H9 (cell line): ENCODE measurements at regions not wholly inside any gene's neighbourhood (a gene's known extent, or its start where the extent isn't known, plus 50 kb on each side); places are given as distances from the start of the nearest gene placed in this dataset.

Experiments
- DNase-seq: peaks from one replicate; pipeline ENCODE4 v3.0.0-alpha.2; 2017
- H2AFZ ChIP-seq: one replicate; pipeline ENCODE4 v1.6.1; 2013; ENCODE audit warnings: mild to moderate bottlenecking, low read length, control low read depth, moderate library complexity
- H2AK5ac ChIP-seq: 2 replicates; pipeline ENCODE4 v1.6.1; 2013; ENCODE audit warnings: low read length, control low read depth, mixed read lengths; ENCODE audit not compliant: insufficient read length
- H2BK120ac ChIP-seq: one replicate; pipeline ENCODE4 v1.6.1; 2013; ENCODE audit warnings: low read depth, mild to moderate bottlenecking, low read length, control low read depth, inconsistent platforms; ENCODE audit not compliant: poor library complexity, severe bottlenecking
- H2BK12ac ChIP-seq: 2 replicates; pipeline ENCODE4 v1.6.1; 2013; ENCODE audit warnings: low read length, control low read depth, mixed read lengths, low read depth; ENCODE audit not compliant: insufficient read length
- H2BK15ac ChIP-seq: 2 replicates; pipeline ENCODE4 v1.6.1; 2013; ENCODE audit warnings: low read depth, low read length, control low read depth
- H2BK20ac ChIP-seq: one replicate; pipeline ENCODE4 v1.6.1; 2013; ENCODE audit warnings: low read depth, mild to moderate bottlenecking, low read length, control low read depth, inconsistent platforms; ENCODE audit not compliant: poor library complexity, severe bottlenecking
- H2BK5ac ChIP-seq: 2 replicates; pipeline ENCODE4 v1.6.1; 2013; ENCODE audit warnings: low read length, control low read depth, mixed read lengths; ENCODE audit not compliant: insufficient read length
- H3K14ac ChIP-seq: 2 replicates; pipeline ENCODE4 v1.6.1; 2013; ENCODE audit warnings: low read length, control low read depth; ENCODE audit not compliant: insufficient read depth
- H3K18ac ChIP-seq: 2 replicates; pipeline ENCODE4 v1.6.1; 2013; ENCODE audit warnings: low read depth, mild to moderate bottlenecking, mixed read lengths, low read length, control low read depth; ENCODE audit not compliant: insufficient read length
- H3K23ac ChIP-seq: 2 replicates; pipeline ENCODE4 v1.6.1; 2013; ENCODE audit warnings: low read length, control low read depth, mixed read lengths, low read depth; ENCODE audit not compliant: insufficient read length
- H3K23me2 ChIP-seq: 2 replicates; pipeline ENCODE4 v1.6.1; 2013; ENCODE audit warnings: low read depth, mild to moderate bottlenecking, mixed read lengths, low read length, control low read depth; ENCODE audit not compliant: insufficient read length, poor library complexity, severe bottlenecking
- H3K27ac ChIP-seq: 2 replicates; pipeline ENCODE4 v1.5.1; 2013; ENCODE audit warnings: low read length, control low read depth, mixed read lengths, low read depth; ENCODE audit not compliant: insufficient read length
- H3K27me3 ChIP-seq: 2 replicates; pipeline ENCODE4 v1.6.1; 2013; ENCODE audit warnings: low read length, control low read depth, inconsistent platforms; ENCODE audit not compliant: insufficient read depth
- H3K4ac ChIP-seq: 2 replicates; pipeline ENCODE4 v1.6.1; 2013; ENCODE audit warnings: low read depth, mild to moderate bottlenecking, control low read depth, inconsistent platforms, low read length, moderate library complexity
- H3K4me1 ChIP-seq: 2 replicates; pipeline ENCODE4 v1.6.1; 2013; ENCODE audit warnings: low read length, control low read depth, inconsistent platforms; ENCODE audit not compliant: insufficient read depth
- H3K4me2 ChIP-seq: 2 replicates; pipeline ENCODE4 v1.6.1; 2013; ENCODE audit warnings: low read length, control low read depth, mixed read lengths; ENCODE audit not compliant: insufficient read length, insufficient read depth
- H3K56ac ChIP-seq: 2 replicates; pipeline ENCODE4 v1.6.1; 2013; ENCODE audit warnings: low read depth, mild to moderate bottlenecking, mixed read lengths, low read length, control low read depth; ENCODE audit not compliant: insufficient read length
- H3K79me1 ChIP-seq: 2 replicates; pipeline ENCODE4 v1.6.1; 2013; ENCODE audit warnings: low read depth, mild to moderate bottlenecking, moderate library complexity, low read length, control low read depth, inconsistent platforms; ENCODE audit not compliant: insufficient read depth, poor library complexity, severe bottlenecking
- H3K79me2 ChIP-seq: 2 replicates; pipeline ENCODE4 v1.6.1; 2013; ENCODE audit warnings: low read length, control low read depth, inconsistent platforms; ENCODE audit not compliant: insufficient read depth
- H3K9ac ChIP-seq: 2 replicates; pipeline ENCODE4 v1.6.1; 2013; ENCODE audit warnings: low read length, control low read depth, mixed read lengths; ENCODE audit not compliant: insufficient read length; ENCODE audit errors: extremely low read depth
- H3K9me3 ChIP-seq: one replicate; pipeline ENCODE4 v1.6.1; 2013; ENCODE audit warnings: low read depth, low read length, inconsistent platforms; ENCODE audit not compliant: control insufficient read depth
- H3T11ph ChIP-seq: one replicate; pipeline ENCODE4 v1.6.1; 2013; ENCODE audit warnings: mild to moderate bottlenecking, low read length, control low read depth, inconsistent platforms
- H4K20me1 ChIP-seq: one replicate; pipeline ENCODE4 v1.6.1; 2013; ENCODE audit not compliant: control insufficient read depth, insufficient read length, insufficient read depth
- H4K5ac ChIP-seq: 2 replicates; pipeline ENCODE4 v1.6.1; 2013; ENCODE audit warnings: low read depth, mild to moderate bottlenecking, mixed read lengths, low read length, control low read depth; ENCODE audit not compliant: insufficient read length
- H4K8ac ChIP-seq: replicated peaks from 2 replicates; pipeline ENCODE4 v1.6.1; 2013; ENCODE audit warnings: low read length, control low read depth, mixed read lengths, low read depth; ENCODE audit not compliant: insufficient read length
- H4K91ac ChIP-seq: 2 replicates; pipeline ENCODE4 v1.6.1; 2013; ENCODE audit warnings: low read depth, mild to moderate bottlenecking, moderate library complexity, mixed read lengths, low read length, control low read depth; ENCODE audit not compliant: insufficient read length
- H3K27ac Mint-ChIP-seq, 3 experiments: 2 replicates in 2 of 3; 3 replicates in 1 of 3; pipeline ENCODE4 v1.8.0; 2020 to 2021; ENCODE audit warnings: mixed read lengths in 3 of 3, mild to moderate bottlenecking in 1 of 3, moderate library complexity in 1 of 3
- H3K27me3 Mint-ChIP-seq: 2 replicates; pipeline ENCODE4 v1.8.0; 2021; ENCODE audit warnings: low read depth, mild to moderate bottlenecking, moderate library complexity, mixed read lengths
- H3K36me3 Mint-ChIP-seq, 3 experiments: 2 replicates in 2 of 3; 3 replicates in 1 of 3; pipeline ENCODE4 v1.8.0; 2020 to 2021; ENCODE audit warnings: low read depth in 3 of 3, mixed read lengths in 3 of 3; ENCODE audit not compliant: insufficient read depth in 1 of 3
- H3K4me1 Mint-ChIP-seq, 2 experiments: 2 replicates each; pipeline ENCODE4 v1.8.0; 2020; ENCODE audit warnings: mixed read lengths in 2 of 2
- H3K4me3 Mint-ChIP-seq, 2 experiments: 2 replicates in 1 of 2; 3 replicates in 1 of 2; pipeline ENCODE4 v1.8.0; 2020 to 2021; ENCODE audit warnings: mild to moderate bottlenecking in 2 of 2, mixed read lengths in 2 of 2, moderate library complexity in 1 of 2
- H3K9me3 Mint-ChIP-seq, 2 experiments: 2 replicates in 1 of 2; 3 replicates in 1 of 2; pipeline ENCODE4 v1.8.0; 2020; ENCODE audit warnings: mild to moderate bottlenecking in 2 of 2, mixed read lengths in 2 of 2, moderate library complexity in 1 of 2
- TF ChIP-seq, protein P1 (sequence below): fragments of 200-600 bp; sonication (generic); conservative IDR thresholded peaks from 3 replicates; pipeline ENCODE4 v1.8.0; 2021; ENCODE audit warnings: antibody characterized with exemption, mild to moderate bottlenecking

DNA sequence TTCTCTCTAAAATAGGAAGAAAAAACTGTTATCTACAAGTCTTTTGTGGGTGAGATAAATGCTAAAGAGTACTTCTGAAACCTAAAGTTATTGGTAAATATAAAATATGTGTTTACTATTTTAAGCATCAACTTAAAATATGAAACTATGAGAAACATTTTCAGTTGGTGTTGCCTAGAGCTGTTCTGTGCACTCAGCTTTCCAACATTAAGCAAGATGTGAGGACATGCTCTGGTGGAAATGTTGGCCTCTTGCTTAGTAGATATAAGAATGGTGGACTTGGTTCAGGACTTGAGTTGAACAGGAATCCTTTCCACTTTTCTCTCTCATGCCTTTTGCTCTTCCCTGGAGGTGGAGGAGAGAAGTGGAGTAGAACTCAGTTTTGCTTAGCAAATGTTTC lies 164.1 kb upstream of the PELI2 start:
- Histone ChIP-seq H3K56ac (no peak overlapping the region), H3K9me3 (no peaks in the 10 kb centered on the region), H2BK12ac (no peak overlapping the region), H2BK15ac (no peak overlapping the region), H3K27ac (no peak overlapping the region), H4K91ac (no peak overlapping the region), H3K4me2 (no peak overlapping the region), H4K8ac (no peak overlapping the region), H2BK5ac (no peak overlapping the region), H4K5ac (no peak overlapping the region), H3K18ac (no peak overlapping the region), H2BK20ac (no peak overlapping the region), H3T11ph (no peak overlapping the region), H3K14ac (no peak overlapping the region), H4K20me1 (no peaks in the 10 kb centered on the region), H3K79me1 (no peaks in the 10 kb centered on the region), H3K23me2 (no peaks in the 10 kb centered on the region), H3K4me1 (peaks cover 3% of the 10 kb centered on the region; the same call in 1 of the 2 replicates), H2AK5ac (no peak overlapping the region), H3K9ac (no peak overlapping the region), H2AFZ (no peak overlapping the region), H3K27me3 (no peaks in the 10 kb centered on the region), H3K23ac (no peak overlapping the region), H2BK120ac (no peak overlapping the region), H3K4ac (no peak overlapping the region), H3K79me2 (no peaks in the 10 kb centered on the region)
- TF ChIP-seq, protein P1, sequence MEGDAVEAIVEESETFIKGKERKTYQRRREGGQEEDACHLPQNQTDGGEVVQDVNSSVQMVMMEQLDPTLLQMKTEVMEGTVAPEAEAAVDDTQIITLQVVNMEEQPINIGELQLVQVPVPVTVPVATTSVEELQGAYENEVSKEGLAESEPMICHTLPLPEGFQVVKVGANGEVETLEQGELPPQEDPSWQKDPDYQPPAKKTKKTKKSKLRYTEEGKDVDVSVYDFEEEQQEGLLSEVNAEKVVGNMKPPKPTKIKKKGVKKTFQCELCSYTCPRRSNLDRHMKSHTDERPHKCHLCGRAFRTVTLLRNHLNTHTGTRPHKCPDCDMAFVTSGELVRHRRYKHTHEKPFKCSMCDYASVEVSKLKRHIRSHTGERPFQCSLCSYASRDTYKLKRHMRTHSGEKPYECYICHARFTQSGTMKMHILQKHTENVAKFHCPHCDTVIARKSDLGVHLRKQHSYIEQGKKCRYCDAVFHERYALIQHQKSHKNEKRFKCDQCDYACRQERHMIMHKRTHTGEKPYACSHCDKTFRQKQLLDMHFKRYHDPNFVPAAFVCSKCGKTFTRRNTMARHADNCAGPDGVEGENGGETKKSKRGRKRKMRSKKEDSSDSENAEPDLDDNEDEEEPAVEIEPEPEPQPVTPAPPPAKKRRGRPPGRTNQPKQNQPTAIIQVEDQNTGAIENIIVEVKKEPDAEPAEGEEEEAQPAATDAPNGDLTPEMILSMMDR = no peak
- no peaks in the 10 kb centered on the region; a peak in 1 of 7 replicates for H3K36me3 Mint-ChIP-seq
- no peaks in the 10 kb centered on the region for H3K27me3 Mint-ChIP-seq
- peaks cover 28 to 30% of the 10 kb centered on the region in 2 experiments for H3K4me1 Mint-ChIP-seq
- H3K9me3 Mint-ChIP-seq = peaks cover 2 to 7% of the 10 kb centered on the region in 2 experiments; a peak in 2 of 5 replicates
- H3K27ac Mint-ChIP-seq = peak overlapping the region in 1 of 3 experiments; percentile 17; a peak in 1 of 7 replicates
- no peak overlapping the region for H3K4me3 Mint-ChIP-seq
- DNase-seq = no peak
